ENCODE measurements at regions not wholly inside any gene's neighbourhood (a gene's known extent, or its start where the extent isn't known, plus 50 kb on each side); places are given as distances from the start of the nearest gene placed in this dataset.

DNA sequence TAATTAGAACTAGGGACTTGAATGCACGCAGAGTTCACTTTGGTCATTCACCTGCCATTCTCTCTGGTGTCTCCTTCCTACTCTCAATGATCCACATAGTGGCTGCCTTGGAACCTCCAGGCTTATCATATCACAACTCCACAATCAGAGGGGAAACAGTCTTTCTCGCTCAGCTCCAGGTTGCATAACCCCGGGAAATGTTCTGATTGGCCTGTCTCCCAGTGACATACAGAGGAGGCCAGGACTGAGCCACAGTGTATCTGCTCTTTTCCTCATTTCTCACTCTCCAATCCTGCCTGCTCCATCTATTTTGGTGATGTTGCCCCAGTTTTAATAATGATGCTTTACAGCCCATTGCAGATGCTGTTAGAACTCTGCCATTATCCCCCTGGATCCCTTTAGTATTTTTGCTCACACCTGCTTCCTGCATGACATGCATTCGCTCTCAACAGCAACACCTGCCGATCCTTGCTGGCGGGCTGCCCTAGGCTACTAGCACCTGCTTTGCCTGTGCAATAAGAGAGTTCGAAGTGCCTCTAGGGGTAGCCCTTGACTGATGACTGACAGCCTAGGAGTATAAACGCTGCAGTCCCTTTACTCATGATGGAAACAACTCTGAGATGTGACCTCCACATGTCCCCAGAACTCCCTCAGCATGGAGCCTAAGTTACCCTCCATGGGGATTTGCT, 211.3 kb upstream of the RPS6KA3 start:
- no peaks in the 10 kb centered on the region for H3K4me1 ChIP-seq
- H3K27ac ChIP-seq, result no peak overlapping the region
- no peak overlapping the region for H3K4me3 ChIP-seq
- WGBS, 5 donors, result 77 to 88% (median 86%) methylated on average over 8 of the region's 8 CpGs
- H3K27me3 ChIP-seq (replicated peaks in 1 of 7), result peaks cover 0 to 4% (median 0%) of the 10 kb centered on the region in 7 donors
- DNase-seq, result no peak
- intact Hi-C loops (cut with DNase I; ENCODE audit: low total_unique reads), result no loop called here
- H3K36me3 ChIP-seq, result no peaks in the 10 kb centered on the region
- TF ChIP-seq POLR2AphosphoS5 (IDR thresholded peaks at IDR 0.05) (no peak), POLR2A (IDR thresholded peaks at IDR 0.05) (no peak)
- TF ChIP-seq, protein P1, sequence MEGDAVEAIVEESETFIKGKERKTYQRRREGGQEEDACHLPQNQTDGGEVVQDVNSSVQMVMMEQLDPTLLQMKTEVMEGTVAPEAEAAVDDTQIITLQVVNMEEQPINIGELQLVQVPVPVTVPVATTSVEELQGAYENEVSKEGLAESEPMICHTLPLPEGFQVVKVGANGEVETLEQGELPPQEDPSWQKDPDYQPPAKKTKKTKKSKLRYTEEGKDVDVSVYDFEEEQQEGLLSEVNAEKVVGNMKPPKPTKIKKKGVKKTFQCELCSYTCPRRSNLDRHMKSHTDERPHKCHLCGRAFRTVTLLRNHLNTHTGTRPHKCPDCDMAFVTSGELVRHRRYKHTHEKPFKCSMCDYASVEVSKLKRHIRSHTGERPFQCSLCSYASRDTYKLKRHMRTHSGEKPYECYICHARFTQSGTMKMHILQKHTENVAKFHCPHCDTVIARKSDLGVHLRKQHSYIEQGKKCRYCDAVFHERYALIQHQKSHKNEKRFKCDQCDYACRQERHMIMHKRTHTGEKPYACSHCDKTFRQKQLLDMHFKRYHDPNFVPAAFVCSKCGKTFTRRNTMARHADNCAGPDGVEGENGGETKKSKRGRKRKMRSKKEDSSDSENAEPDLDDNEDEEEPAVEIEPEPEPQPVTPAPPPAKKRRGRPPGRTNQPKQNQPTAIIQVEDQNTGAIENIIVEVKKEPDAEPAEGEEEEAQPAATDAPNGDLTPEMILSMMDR (IDR thresholded peaks at IDR 0.05 in 8 of 11, conservative IDR thresholded peaks at IDR 0.05 in 3 of 11), result no peak
- H3K9me3 ChIP-seq, result no peaks in the 10 kb centered on the region

DNA sequence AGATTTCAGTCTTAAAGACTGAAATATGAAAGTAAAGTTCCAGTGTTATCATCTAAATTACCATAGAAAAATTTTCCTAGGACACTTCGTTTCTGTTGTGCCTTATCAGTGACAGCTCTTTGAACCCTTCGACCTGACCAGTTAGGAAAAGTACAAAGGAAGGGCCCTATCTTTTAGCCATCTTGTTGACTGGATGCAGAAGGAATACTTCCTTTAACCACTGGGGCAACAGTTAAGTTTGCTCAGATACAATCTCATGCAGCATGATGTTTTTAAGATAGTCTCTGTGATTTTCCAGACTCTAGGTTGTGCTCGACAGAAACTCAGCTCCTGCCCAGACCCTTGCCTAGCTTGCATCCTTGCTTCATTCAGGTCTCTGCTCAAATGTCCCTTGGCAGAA, 210.5 kb upstream of the RPS6KA3 start:
- DNase-seq, result no peak
- 47 to 69% (median 55%) methylated on average over 3 of the region's 3 CpGs for WGBS, 5 donors
- TF ChIP-seq POLR2AphosphoS5 (IDR thresholded peaks at IDR 0.05) (no peak), POLR2A (IDR thresholded peaks at IDR 0.05) (no peak)
- TF ChIP-seq, protein P1 (IDR thresholded peaks at IDR 0.05 in 8 of 11, conservative IDR thresholded peaks at IDR 0.05 in 3 of 11), result no peak
- no peak overlapping the region for H3K4me3 ChIP-seq
- H3K9me3 ChIP-seq, result no peaks in the 10 kb centered on the region
- intact Hi-C loops (cut with DNase I; ENCODE audit: low total_unique reads), result no loop called here
- H3K4me1 ChIP-seq, result no peaks in the 10 kb centered on the region
- peaks cover 0 to 4% (median 0%) of the 10 kb centered on the region in 7 donors for H3K27me3 ChIP-seq (replicated peaks in 1 of 7)
- H3K27ac ChIP-seq, result no peak overlapping the region
- no peaks in the 10 kb centered on the region for H3K36me3 ChIP-seq

DNA sequence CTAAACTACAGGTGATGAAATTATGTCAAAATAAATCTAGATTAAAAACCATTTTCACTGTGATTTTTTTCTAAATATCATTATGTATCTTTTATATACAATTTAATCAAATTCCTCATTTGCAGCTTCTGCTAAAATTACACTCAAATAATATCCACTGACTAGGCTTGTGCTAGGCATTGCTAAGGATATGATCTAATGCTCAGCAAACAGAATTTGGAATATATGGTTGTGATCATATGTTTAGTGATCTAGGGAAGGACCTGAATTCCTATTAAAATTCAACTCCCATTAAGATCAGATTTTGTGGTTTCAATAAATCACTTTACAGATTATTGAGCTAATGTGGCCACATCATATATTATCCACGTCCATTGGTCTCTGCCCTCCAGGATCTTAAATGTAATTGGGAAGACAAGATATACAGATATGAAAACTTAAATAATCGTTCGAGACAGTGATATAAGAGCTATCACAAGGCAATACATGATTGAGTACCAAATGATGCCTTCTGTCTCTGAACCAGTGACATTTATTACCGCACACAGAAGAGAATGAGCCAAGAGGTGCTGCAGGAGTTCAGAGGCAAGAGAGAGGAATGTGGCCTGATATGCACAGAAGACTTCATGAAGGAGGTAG, 206.0 kb upstream of the RPS6KA3 start:
- no peaks in the 10 kb centered on the region for H3K4me1 ChIP-seq
- no peak overlapping the region for H3K4me3 ChIP-seq
- no peak for DNase-seq
- intact Hi-C loops (cut with DNase I; ENCODE audit: low total_unique reads), result no loop called here
- TF ChIP-seq POLR2A (IDR thresholded peaks at IDR 0.05) (no peak), POLR2AphosphoS5 (IDR thresholded peaks at IDR 0.05) (no peak)
- TF ChIP-seq, protein P1 (IDR thresholded peaks at IDR 0.05 in 8 of 11, conservative IDR thresholded peaks at IDR 0.05 in 3 of 11), result no peak
- H3K27ac ChIP-seq, result no peak overlapping the region
- no peaks in the 10 kb centered on the region for H3K9me3 ChIP-seq
- no peaks in the 10 kb centered on the region for H3K36me3 ChIP-seq
- 75 to 96% (median 90%) methylated on average over 4 of the region's 4 CpGs for WGBS, 5 donors
- H3K27me3 ChIP-seq (replicated peaks in 1 of 7), result no peaks in the 10 kb centered on the region

GRCh38 chrX:20472148-20472547, 205.4 kb upstream of the RPS6KA3 start:
- H3K9me3 ChIP-seq, result no peaks in the 10 kb centered on the region
- no peaks in the 10 kb centered on the region for H3K27me3 ChIP-seq (replicated peaks in 1 of 7)
- no peak for DNase-seq
- H3K27ac ChIP-seq, result no peak overlapping the region
- no peaks in the 10 kb centered on the region for H3K36me3 ChIP-seq
- H3K4me3 ChIP-seq, result no peak overlapping the region
- 47 to 100% (median 86%) methylated on average over 1 of the region's 1 CpG for WGBS, 5 donors
- TF ChIP-seq, protein P1 (IDR thresholded peaks at IDR 0.05 in 8 of 11, conservative IDR thresholded peaks at IDR 0.05 in 3 of 11), result no peak
- no peak for TF ChIP-seq POLR2A (IDR thresholded peaks at IDR 0.05)
- TF ChIP-seq POLR2AphosphoS5 (IDR thresholded peaks at IDR 0.05), result no peak
- H3K4me1 ChIP-seq, result no peaks in the 10 kb centered on the region
- intact Hi-C loops (cut with DNase I; ENCODE audit: low total_unique reads), result no loop called here

All from spleen (tissue), 11 donors.